PC-3 (cell line): ENCODE measurements at regions not wholly inside any gene's neighbourhood (a gene's known extent, or its start where the extent isn't known, plus 50 kb on each side); places are given as distances from the start of the nearest gene placed in this dataset.

Source experiments
- EZH2 ChIP-seq: fragments of 300-600 bp; sonication (generic); IDR thresholded peaks from one replicate; pipeline ENCODE4 v1.6.1; 2017; ENCODE audit warnings: antibody characterized with exemption, mild to moderate bottlenecking, low read length; ENCODE audit not compliant: unreplicated experiment
- TF ChIP-seq, protein P1 (sequence below): fragments of 300-600 bp; sonication (generic); conservative IDR thresholded peaks from 2 replicates; pipeline ENCODE4 v1.5.1; 2017; ENCODE audit warnings: antibody characterized with exemption, low read depth, mild to moderate bottlenecking, low read length

DNA sequence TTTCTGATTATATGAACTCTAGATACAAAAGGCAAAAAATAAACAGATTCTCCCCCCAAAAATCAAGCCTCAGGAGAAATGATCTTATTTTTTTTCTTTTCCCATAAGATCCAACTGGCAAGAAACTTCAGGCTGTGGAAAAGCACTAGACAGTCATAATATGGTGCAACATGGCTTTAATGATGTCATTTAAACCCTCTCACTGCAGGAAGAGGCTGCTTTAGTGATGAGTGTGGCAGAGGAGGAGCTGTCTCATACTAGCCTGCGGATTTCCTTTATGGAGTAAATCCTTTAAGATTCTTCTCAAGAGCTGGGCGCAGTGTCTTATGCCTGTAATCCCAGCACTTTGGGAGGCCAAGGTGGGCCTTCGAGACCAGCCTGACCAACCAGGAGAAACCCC, 83.3 kb upstream of the CD28 start:
- no peak for TF ChIP-seq EZH2
- TF ChIP-seq, protein P1, sequence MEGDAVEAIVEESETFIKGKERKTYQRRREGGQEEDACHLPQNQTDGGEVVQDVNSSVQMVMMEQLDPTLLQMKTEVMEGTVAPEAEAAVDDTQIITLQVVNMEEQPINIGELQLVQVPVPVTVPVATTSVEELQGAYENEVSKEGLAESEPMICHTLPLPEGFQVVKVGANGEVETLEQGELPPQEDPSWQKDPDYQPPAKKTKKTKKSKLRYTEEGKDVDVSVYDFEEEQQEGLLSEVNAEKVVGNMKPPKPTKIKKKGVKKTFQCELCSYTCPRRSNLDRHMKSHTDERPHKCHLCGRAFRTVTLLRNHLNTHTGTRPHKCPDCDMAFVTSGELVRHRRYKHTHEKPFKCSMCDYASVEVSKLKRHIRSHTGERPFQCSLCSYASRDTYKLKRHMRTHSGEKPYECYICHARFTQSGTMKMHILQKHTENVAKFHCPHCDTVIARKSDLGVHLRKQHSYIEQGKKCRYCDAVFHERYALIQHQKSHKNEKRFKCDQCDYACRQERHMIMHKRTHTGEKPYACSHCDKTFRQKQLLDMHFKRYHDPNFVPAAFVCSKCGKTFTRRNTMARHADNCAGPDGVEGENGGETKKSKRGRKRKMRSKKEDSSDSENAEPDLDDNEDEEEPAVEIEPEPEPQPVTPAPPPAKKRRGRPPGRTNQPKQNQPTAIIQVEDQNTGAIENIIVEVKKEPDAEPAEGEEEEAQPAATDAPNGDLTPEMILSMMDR = no peak
